ENCODE measurements at regions not wholly inside any gene's neighbourhood (a gene's known extent, or its start where the extent isn't known, plus 50 kb on each side); places are given as distances from the start of the nearest gene placed in this dataset.
"Not testable (repeated sequence)": the region's sequence is repeated elsewhere in the genome, so short reads cannot be mapped to it uniquely, and the experiment has no call there.

DNA sequence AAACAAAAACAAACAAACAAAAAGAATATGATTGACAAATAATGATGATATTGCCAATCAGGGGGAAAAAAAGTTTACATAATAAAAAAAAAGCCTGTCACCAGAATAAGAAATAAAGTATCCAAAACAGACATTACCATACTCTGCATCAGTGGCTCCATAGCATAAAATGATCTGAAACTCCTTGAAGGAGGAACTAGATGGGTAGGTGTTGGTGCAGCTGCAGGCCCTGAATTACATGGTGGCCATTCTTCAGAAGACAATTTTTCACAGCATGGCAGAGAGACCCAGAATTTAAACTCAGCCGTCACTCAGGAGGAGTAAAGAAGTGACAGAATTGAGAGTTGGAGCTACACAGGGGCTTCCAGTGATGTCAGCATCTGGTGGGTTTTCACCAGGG is 60.2 kb downstream of the GLUL start:
- DNase-seq, result no peak

GRCh38 chr1:182330303-182330702 is 61.3 kb downstream of the GLUL start:
- DNase-seq, result no peak

GRCh38 chr1:182329471-182329870 is 62.1 kb downstream of the GLUL start:
- DNase-seq, result no peak

DNA sequence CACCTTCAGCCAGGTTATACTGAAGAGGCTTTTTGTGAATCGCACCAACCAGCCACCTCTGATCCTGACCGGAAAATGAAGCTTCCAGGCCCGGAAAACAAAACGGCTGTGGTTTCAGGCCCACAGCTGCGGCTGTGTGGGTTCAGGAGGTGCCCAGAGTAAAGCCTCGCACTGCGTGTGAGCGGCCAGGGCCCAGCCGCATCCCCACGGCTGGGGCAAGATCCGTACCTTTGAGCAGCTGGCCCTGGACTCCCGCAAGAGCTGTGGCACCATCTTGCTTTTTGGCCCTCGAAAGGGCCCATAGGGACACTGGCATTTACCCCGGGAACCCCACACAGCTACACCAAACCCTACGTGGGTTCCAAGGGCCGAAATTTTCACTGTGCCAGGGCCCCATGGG is 63.0 kb downstream of the GLUL start:
- DNase-seq, result no peak

DNA sequence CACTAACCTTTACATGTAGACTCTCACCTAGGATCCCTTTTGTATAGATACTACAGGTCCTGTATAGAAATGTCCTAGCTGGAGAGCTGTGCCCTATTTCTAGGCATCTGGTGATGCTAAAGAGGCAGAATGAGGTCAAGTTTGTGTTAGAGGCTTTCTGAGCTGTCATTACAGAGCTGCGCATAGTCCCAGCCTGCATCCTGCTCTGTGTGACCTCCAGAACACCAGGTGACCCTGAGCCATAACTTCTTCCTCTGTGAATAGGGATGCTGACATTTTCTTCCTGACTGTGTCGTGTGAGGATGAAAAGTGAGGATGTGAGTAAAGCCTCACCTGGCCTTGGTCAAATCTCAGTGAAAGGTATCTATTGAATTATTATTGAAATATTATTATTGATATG is 66.3 kb downstream of the GLUL start:
- no peak for DNase-seq

DNA sequence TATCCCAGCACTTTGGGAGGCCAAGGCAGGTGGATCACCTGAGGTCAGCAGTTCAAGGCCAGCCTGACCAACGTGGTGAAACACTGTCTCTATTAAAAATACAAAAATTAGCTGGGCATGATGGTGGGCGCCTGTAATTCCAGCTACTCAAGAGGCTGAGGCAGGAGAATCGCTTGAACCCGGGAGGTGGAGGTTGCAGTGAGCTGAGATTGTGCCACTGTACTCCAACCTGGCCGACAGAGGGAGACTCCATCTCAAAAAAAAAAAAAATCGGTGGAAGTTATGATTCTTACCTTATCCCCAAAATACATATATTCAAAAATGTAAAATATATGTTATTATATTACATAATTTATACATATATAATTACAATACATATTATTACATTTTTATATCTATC is 70.1 kb downstream of the GLUL start:
- DNase-seq, result not testable (repeated sequence)

DNA sequence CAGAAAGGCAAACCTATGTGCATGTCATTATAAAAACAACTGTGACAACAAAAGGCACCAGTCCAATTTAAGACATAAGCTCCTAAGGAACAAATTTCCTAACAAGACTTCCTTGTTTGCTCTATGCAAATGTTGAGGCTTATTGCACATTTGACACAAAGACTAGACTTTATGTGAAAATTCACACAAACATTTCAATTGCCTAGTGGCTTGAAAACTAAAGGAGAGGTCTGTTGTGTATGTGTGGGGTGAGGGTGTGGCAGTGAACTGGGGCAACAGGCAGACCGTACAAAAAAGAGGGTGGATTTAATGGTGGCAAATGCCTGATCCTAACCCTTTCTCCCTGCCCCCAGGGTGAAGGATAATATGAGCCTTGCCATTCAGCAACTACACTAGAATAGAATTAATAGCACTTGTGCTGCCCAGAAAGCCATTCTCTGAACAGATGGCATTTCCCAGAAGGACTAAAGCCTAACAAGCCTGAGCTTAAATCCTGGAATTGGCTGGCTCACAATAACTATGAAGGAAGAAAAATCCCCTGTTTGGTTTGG is 73.9 kb downstream of the GLUL start:
- no peak for DNase-seq

DNA sequence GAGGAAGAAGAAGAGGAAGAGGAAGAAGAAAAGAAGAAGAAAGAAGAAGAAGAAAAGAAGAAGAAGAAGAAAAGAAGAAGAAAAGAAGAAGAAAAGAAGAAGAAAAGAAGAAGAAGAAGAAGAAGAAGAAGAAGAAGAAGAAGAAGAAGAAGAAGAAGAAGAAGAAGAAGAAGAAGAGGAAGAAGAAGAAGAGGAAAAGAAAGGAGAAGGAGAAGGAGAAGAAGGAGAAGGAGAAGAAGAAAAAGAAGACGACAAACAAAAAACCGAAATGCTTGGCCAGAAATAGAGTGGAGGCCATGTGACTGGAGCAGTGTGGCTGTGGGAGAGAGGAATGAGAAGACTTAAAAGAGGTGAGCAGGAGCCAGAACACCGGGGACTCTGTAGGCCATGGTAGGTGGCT is 75.1 kb downstream of the GLUL start:
- not testable (repeated sequence) for DNase-seq

DNA sequence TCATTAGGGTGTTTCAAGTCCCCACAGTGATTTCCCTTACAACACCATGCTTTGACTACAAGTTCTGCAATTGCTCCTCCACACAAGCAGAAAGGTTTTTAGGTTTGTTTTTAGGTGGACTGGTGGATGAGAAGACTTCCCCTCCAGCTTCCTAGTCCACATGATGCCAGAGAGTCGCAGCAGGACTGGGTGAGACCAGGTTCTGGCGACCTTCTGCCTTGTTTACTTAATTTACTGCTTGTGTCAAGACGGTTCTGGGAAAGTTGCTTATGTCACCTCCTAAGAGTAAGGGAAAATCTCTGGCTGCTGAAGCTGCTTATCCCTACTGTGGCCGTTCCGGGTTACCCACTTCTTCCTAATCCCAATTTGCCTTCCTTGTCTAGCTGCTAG is 76.4 kb downstream of the GLUL start:
- DNase-seq, result no peak

DNA sequence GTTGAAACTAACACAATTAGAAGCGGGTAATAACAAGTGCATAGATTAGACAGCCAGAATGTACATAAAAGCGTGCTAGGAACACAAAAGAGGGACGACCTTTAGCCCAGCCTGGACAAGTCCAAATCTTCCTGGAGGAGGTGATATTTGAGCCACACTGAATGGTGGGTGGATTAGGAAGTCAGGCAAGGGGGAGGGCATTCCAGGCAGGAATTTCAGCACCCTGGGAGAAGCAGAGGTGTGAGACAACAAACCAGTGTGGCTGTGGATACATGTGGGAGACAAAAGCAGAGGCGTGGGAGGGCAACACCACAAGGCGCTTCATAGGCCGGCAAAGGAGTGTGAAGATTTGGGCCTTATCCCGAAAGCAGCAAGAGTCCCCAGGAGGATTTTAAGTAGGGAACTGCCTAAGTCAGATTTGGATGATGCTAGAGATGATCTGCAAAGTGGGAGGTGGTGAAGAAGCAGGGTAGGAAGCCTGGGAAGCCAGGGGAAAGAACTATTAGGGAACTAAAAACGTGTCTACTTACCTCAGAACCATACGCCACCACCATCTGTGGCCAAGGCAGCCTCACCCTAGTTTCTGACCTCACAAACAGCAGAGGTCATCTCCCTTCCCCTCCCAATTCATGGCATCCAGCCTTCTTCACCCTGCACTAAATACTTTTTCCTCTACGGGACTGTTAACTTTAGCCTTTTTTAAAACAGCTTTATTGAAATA is 81.8 kb downstream of the GLUL start:
- no peak for DNase-seq

GRCh38 chr1:182308826-182309225 is 82.8 kb downstream of the GLUL start:
- no peak for DNase-seq

- not testable (repeated sequence) for DNase-seq
These were observed 84.1 kb downstream of the GLUL start for GRCh38 chr1:182307486-182307885.

DNA sequence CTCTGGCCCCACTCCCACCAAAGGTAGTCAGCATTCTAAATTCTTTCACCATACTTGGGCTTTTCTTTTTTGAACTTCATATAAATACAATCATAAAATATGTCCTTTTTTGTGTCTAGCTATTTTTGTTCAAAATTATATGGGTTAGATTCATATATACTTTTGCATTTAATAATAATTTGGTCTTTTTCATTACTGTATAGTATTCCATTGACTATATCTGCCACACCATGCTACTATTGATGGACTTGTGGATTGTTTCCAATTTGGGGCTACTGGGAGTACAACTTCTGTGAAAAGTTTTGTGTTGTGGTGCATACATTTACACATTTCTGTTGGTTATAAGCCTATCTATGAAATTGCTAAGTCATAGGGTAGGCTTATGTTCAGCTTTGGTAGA is 85.7 kb downstream of the GLUL start:
- DNase-seq, result no peak

GRCh38 chr1:182304627-182305026 is 87.0 kb downstream of the GLUL start:
- DNase-seq, result no peak

- no peak for DNase-seq
These were observed 87.4 kb downstream of the GLUL start for GRCh38 chr1:182304218-182304617.

GRCh38 chr1:182303778-182304177 is 87.8 kb downstream of the GLUL start:
- no peak for DNase-seq

GRCh38 chr1:182301467-182302198 is 90.0 kb downstream of the GLUL start:
- DNase-seq, result no peak

DNA sequence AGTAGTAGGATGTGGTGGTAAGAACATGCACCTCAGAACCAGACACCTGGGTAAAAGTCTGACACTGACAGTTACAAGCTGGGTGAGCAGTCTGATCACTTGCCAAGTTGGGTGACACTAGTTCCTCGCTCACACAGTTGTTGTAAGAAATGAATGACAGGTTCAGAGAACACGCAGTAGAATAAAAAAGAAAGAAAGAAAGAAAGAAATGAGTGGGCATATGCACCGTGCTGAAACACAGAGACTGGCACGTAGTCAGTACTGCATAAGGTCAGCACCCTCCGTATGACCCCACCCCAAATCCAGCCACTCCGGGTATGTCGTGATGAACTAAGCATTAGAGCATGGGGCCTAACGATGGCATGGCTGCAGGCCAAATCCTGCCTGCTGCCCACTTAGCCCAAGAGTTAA is 90.6 kb downstream of the GLUL start:
- DNase-seq, result no peak

DNA sequence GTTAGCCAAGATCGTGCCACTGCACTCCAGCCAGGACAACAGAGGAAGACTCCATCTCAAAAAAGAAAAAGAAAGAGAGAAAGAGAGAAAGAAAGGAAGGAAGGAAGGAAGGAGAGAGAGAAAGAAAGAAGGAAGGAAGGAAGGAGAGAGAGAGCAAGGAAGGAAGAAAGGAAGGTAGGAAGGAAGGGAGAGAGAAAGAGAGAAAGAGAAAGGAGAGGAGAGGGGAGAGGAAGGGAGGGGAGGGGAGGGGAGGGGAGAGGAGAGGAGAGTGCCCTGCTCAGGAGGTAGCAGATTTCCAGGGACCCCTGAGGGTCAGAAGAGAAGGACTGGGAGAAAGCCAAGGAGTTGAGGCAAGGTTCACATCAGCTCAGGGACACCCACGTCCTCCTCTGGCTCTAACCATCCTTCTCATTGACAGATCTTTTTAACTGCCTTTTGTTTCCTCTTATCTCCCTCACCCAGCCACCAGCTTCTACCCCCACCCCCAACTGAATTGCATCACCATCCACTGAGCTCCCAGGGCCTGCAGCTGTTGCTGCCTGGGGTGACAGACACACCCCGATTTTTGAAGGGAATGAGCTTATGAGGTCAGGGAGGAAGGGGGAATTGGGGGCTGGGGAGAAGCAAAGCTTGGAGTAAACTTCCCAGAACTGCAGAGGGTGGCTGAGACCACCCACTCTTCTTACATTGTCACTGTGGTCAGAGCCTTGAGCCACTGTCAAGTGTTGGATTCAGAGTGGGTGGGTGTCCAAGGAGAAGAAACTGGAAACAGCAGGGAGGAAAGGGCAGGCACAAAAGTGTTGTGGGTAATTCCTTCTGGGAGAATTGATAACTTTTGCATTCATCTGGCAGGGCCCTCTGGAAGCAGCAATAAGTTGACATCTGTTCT is 91.6 kb downstream of the GLUL start:
- DNase-seq, result no peak

- not testable (repeated sequence) for DNase-seq
These were observed 92.4 kb downstream of the GLUL start for GRCh38 chr1:182299054-182299727.

DNA sequence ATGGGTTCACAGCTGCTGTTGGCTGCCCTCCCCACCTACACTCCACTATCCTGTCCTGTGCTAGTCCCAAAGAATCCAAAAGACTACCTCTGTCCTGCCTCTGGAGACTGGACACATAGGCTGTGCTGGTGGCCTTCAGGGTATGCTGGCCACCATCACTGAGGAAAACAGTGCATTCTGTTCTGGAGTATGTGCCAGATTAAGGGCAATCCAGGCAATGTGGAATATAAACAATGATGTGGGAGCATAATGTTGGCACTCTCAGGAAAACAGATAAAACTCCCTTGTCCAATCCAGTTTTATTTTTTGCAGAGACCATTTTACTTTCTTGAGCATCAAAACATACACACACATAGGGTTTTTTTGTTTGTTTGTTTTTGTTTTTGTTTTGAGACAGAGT is 94.3 kb downstream of the GLUL start:
- DNase-seq, result no peak

GRCh38 chr1:182295697-182296096 is 95.9 kb downstream of the GLUL start:
- DNase-seq, result no peak

DNA sequence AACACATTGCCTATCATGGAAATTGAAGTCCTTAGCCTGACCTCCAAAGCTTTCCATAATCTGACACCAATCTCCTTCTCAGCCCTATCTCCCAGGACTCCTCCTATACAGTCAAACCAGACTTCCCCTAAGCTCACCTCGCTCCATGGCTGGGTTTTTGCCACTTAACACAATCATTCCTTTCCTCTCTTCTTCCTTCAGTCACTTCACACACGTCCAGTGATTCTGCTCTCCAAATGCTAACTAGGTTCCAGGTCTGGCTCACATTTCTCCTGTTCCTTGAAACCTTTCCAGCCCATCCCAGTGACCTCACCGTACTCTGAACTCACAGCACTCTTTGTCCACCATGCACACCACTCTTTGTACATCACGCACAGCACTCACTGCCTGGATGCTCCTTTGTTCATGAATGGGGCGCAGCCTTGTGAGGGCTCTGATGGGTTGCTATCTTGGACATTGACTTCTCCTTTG is 98.4 kb downstream of the GLUL start:
- DNase-seq, result no peak

Data from NCI-H1417 treated with DMSO at 0.1 percent for 48 hours (cell line).